ENCODE measurements at regions not wholly inside any gene's neighbourhood (a gene's known extent, or its start where the extent isn't known, plus 50 kb on each side); places are given as distances from the start of the nearest gene placed in this dataset.

GRCh38 chrX:124725502-124725901 is 379.1 kb downstream of the SH2D1A start:
- no peak for TF ChIP-seq EP300 (IDR thresholded peaks at IDR 0.05; ENCODE audit: borderline replicate concordance in 1 of 2, low read depth in 2 of 2, low read length in 2 of 2)
- TF ChIP-seq YY1 (IDR thresholded peaks at IDR 0.05; ENCODE audit: low read depth, low read length) = no peak
- TF ChIP-seq POLR2A (IDR thresholded peaks at IDR 0.05; ENCODE audit: control extremely low read depth in 1 of 2, low read depth in 2 of 2, low read length in 2 of 2) = no peak
- no peak for TF ChIP-seq SIX5 (IDR thresholded peaks at IDR 0.05; ENCODE audit: low read depth, low read length)
- no peak for TF ChIP-seq CTCF (IDR thresholded peaks at IDR 0.05; ENCODE audit: control extremely low read depth in 1 of 3, insufficient read depth in 1 of 3, low read depth in 1 of 3, low read length in 3 of 3)
- TF ChIP-seq MAX (IDR thresholded peaks at IDR 0.05) = no peak
- no peak for TF ChIP-seq CHD2 (IDR thresholded peaks at IDR 0.05; ENCODE audit: low read length)
- TF ChIP-seq ASH2L (IDR thresholded peaks at IDR 0.05; ENCODE audit: low read length) = no peak
- TF ChIP-seq CHD1 (IDR thresholded peaks at IDR 0.05; ENCODE audit: low read depth, low read length) = no peak
- TF ChIP-seq CREB1 (IDR thresholded peaks at IDR 0.05) = no peak
- TF ChIP-seq POLR2AphosphoS5 (IDR thresholded peaks at IDR 0.05; ENCODE audit: low read depth, low read length) = no peak
- no peak for TF ChIP-seq GABPA (IDR thresholded peaks at IDR 0.05; ENCODE audit: borderline replicate concordance, insufficient read depth, low read length)
- no peak for TF ChIP-seq HDAC2 (IDR thresholded peaks at IDR 0.05; ENCODE audit: borderline replicate concordance in 1 of 2, low read depth in 2 of 2, low read length in 2 of 2)

Measured in H1 (cell line).